HPDE6-E6E7 (cell line): ENCODE measurements at regions not wholly inside any gene's neighbourhood (a gene's known extent, or its start where the extent isn't known, plus 50 kb on each side); places are given as distances from the start of the nearest gene placed in this dataset.
"Not testable (repeated sequence)": the region's sequence is repeated elsewhere in the genome, so short reads cannot be mapped to it uniquely, and the experiment has no call there.

Source experiments
- DNase-seq: peaks from one replicate; pipeline ENCODE4 v3.0.0; 2011; ENCODE audit warnings: missing footprints; ENCODE audit errors: extremely low spot score

- DNase-seq = no peak
These were observed 79.6 kb upstream of the FRG1 start for GRCh38 chr4:189861101-189861500.

DNA sequence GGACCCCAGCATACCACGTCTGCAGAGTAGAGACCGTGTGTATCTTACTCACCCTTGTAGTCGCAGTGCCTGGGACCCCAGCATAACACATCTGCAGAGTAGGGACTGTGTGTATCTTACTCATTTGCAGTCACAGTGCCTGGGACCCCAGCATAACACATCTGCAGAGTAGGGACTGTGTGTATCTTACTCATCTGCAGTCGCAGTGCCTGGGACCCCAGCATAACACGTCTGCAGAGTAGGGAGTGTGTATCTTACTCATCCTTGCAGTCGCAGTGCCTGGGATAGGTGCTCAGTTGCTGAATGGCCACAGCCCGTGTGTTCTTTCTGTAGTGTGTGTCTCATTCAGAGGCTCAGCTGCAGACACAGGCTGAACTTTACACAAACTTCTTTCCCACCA, 71.4 kb upstream of the FRG1 start:
- no peak for DNase-seq

DNA sequence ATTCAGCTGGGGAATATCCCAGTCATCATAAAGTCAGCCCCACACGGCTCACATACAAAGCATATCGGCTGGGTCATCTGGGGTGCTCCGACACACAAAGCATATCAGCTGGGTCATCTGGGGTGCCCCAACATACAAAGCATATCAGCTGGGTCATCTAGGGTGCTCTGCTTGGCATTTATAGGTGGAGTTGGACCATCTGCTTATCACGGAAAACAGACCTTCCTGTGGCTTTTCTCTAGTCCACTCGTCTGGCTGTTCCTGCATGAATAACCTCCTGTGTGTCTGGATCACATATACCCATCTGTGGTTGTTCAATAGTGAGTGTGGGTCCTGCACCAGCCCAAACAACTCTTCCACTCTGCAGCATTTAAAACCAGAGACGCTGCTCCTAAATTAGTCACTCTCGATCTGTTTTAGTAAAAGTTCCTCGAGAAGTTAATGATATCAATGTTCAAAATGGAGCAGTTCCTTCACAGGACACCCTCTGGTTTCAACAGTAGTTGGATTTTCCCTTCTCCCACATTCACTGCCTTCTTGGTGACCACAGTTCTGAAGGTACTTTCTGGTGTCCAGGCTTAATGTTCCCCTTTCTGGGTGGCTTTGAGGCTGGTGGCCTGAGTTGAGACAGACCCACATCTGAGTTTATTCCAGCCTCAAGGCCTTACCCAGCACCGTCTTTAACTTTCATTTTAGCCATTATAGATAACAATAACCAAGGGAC, 70.0 kb upstream of the FRG1 start:
- DNase-seq = no peak

DNA sequence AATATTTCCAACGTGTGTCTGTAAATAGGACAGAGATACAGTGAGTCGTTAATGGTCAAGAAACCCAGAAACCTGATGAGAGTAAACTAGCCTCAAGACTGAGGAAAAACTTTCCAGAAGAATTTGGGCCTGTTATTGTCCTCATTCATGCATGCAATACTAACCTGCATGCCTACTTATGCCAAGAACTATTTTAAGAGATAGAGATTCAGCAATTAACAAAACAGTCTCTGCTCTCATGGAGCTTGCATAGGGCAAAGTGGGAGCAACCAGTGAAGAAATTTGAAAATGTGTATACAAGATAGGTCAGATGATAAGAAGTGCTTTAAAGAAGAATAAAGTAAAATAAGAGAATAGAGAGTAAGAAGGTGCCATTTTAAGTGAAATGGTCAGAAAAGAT, 66.1 kb upstream of the FRG1 start:
- no peak for DNase-seq

DNA sequence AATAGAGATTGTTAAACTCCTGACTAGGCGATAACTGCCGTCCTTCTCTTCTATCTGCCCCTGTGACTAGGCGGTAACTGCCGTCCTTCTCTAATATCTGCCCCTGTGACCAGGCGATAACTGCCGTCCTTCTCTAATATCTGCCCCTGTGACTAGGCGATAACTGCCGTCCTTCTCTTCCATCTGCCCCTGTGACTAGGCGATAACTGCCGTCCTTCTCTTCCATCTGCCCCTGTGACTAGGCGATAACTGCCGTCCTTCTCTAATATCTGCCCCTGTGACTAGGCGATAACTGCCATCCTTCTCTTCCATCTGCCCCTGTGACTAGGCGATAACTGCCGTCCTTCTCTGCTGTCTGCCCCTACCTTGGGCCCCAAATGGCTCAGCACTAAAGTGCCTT, 59.5 kb upstream of the FRG1 start:
- not testable (repeated sequence) for DNase-seq

DNA sequence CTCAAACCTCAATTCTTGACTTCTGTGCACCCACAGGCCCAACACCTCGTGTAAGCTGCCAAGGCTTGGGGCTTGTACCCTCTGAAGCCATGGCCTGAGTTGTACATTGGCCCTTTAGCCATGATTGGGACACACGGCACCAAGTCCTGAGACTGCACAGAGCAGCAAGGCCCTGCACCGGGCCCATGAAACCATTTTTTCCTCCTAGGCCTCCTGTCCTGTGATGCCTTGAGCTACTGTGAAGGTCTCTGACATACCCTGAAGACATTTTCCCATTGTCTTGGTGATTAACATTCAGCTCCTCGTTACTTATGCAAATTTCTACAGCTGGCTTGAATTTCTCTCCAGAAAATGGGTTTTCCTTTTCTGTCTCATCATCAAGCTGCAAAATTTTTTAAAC, 52.3 kb upstream of the FRG1 start:
- DNase-seq = not testable (repeated sequence)
